CD14-positive monocyte (primary cell): ENCODE measurements at regions not wholly inside any gene's neighbourhood (a gene's known extent, or its start where the extent isn't known, plus 50 kb on each side); places are given as distances from the start of the nearest gene placed in this dataset.

Source experiments
- DNase-seq, 3 donors: peaks; one replicate each; pipeline ENCODE4 v3.0.0-alpha.2; 2011 to 2022
- H2AFZ ChIP-seq: 2 replicates; pipeline ENCODE4 v1.6.0; 2012; ENCODE audit warnings: mild to moderate bottlenecking, low read depth, low read length, inconsistent platforms; ENCODE audit not compliant: insufficient read depth, poor library complexity, severe bottlenecking
- H3K27ac ChIP-seq, 2 donors: 1 replicate in 1 of 2; 2 replicates in 1 of 2; pipeline ENCODE4 v1.5.1; 2012 to 2013; ENCODE audit warnings: low read length in 2 of 2, control low read depth in 1 of 2, inconsistent platforms in 1 of 2, low read depth in 1 of 2, mild to moderate bottlenecking in 1 of 2
- H3K27me3 ChIP-seq, 2 donors: one replicate each; pipeline versions ENCODE4 v1.6.0 to v1.6.1; 2011 to 2013; ENCODE audit warnings: low read length in 2 of 2; ENCODE audit not compliant: control insufficient read depth in 2 of 2, insufficient read depth in 2 of 2
- H3K36me3 ChIP-seq, 2 donors: replicated peaks in 1 of 2; 1 replicate in 1 of 2; 2 replicates in 1 of 2; pipeline versions ENCODE4 v1.5.1 to v1.6.1; 2012 to 2013; ENCODE audit warnings: low read length in 2 of 2, control low read depth in 1 of 2, inconsistent platforms in 1 of 2, mild to moderate bottlenecking in 1 of 2; ENCODE audit not compliant: insufficient read depth in 2 of 2, control insufficient read depth in 1 of 2
- H3K4me1 ChIP-seq, 2 donors: 1 replicate in 1 of 2; 2 replicates in 1 of 2; pipeline versions ENCODE4 v1.5.1 to v1.6.1; 2012 to 2013; ENCODE audit warnings: low read length in 2 of 2, control low read depth in 1 of 2, inconsistent platforms in 1 of 2, mild to moderate bottlenecking in 1 of 2, moderate library complexity in 1 of 2; ENCODE audit not compliant: insufficient read depth in 2 of 2, control insufficient read depth in 1 of 2
- H3K4me2 ChIP-seq: replicated peaks from 2 replicates; pipeline ENCODE3; 2012; ENCODE audit warnings: low read length, moderate library complexity, mild to moderate bottlenecking; ENCODE audit not compliant: poor library complexity, severe bottlenecking; ENCODE audit errors: extremely low read depth
- H3K4me3 ChIP-seq, 3 experiments: fragments of 200-600 bp in 1 of 3; sonication (generic) in 1 of 3; replicated peaks in 1 of 3; 1 replicate in 2 of 3; 2 replicates in 1 of 3; pipeline ENCODE4 v1.5.1; 2011 to 2013; ENCODE audit warnings: low read length in 3 of 3, mild to moderate bottlenecking in 3 of 3, control low read depth in 2 of 3, low read depth in 2 of 3, inconsistent platforms in 1 of 3, moderate library complexity in 1 of 3
- H3K79me2 ChIP-seq: 2 replicates; pipeline ENCODE4 v1.6.0; 2012; ENCODE audit warnings: mild to moderate bottlenecking, control low read depth, inconsistent platforms, low read length, moderate library complexity; ENCODE audit not compliant: insufficient read depth
- H3K9ac ChIP-seq: 2 replicates; pipeline ENCODE4 v1.6.0; 2017; ENCODE audit warnings: low read length, mild to moderate bottlenecking; ENCODE audit not compliant: insufficient read depth, poor library complexity, severe bottlenecking
- H3K9me3 ChIP-seq, 2 donors: replicated peaks in 1 of 2; 1 replicate in 1 of 2; 2 replicates in 1 of 2; pipeline versions ENCODE4 v1.5.1 to v1.6.1; 2012 to 2013; ENCODE audit warnings: low read length in 2 of 2, control low read depth in 1 of 2; ENCODE audit not compliant: control insufficient read depth in 1 of 2, insufficient read depth in 1 of 2
- H4K20me1 ChIP-seq: 2 replicates; pipeline ENCODE4 v1.6.0; 2012; ENCODE audit warnings: mild to moderate bottlenecking, low read length, control low read depth, moderate library complexity; ENCODE audit not compliant: insufficient read depth
- H3K27ac Mint-ChIP-seq, 7 donors: one replicate each; pipeline ENCODE4 v1.8.0; 2020; ENCODE audit warnings: mild to moderate bottlenecking in 7 of 7, mixed read lengths in 7 of 7, moderate library complexity in 6 of 7, inconsistent platforms in 2 of 7
- H3K27me3 Mint-ChIP-seq, 3 donors: one replicate each; pipeline ENCODE4 v1.8.0; 2021 to 2022; ENCODE audit warnings: low read depth in 3 of 3, mild to moderate bottlenecking in 3 of 3, mixed read lengths in 3 of 3, moderate library complexity in 3 of 3, inconsistent platforms in 1 of 3
- H3K36me3 Mint-ChIP-seq, 2 donors: one replicate each; pipeline ENCODE4 v1.8.0; 2020; ENCODE audit warnings: mixed read lengths in 2 of 2, inconsistent platforms in 1 of 2, mild to moderate bottlenecking in 1 of 2
- H3K4me1 Mint-ChIP-seq: one replicate; pipeline ENCODE4 v1.8.0; 2020; ENCODE audit warnings: mild to moderate bottlenecking, mixed read lengths
- H3K4me3 Mint-ChIP-seq, 2 donors: one replicate each; pipeline ENCODE4 v1.8.0; 2020; ENCODE audit warnings: mild to moderate bottlenecking in 2 of 2, mixed read lengths in 2 of 2, moderate library complexity in 1 of 2
- H3K9me3 Mint-ChIP-seq, 7 donors: one replicate each; pipeline ENCODE4 v1.8.0; 2020 to 2022; ENCODE audit warnings: mixed read lengths in 7 of 7, mild to moderate bottlenecking in 6 of 7, moderate library complexity in 6 of 7, inconsistent platforms in 2 of 7
- CTCF ChIP-seq: fragments of 200-600 bp; IDR thresholded peaks from one replicate; pipeline ENCODE4 v1.8.0; 2022; ENCODE audit warnings: antibody characterized with exemption, mild to moderate bottlenecking
- WGBS: methylation state at CpG from one replicate; pipeline ENCODE4 v1.1.5; 2013; ENCODE audit warnings: missing lambda C conversion rate; ENCODE audit not compliant: insufficient coverage; 5-methylcytosine and 5-hydroxymethylcytosine counted together
- intact Hi-C, 2 donors: fragments of 100-400 bp; cut with micrococcal nuclease; formaldehyde crosslinking; loops; one replicate each; pipeline versions ENCODE4 v1.15.0 to v1.15.1; 2023

DNA sequence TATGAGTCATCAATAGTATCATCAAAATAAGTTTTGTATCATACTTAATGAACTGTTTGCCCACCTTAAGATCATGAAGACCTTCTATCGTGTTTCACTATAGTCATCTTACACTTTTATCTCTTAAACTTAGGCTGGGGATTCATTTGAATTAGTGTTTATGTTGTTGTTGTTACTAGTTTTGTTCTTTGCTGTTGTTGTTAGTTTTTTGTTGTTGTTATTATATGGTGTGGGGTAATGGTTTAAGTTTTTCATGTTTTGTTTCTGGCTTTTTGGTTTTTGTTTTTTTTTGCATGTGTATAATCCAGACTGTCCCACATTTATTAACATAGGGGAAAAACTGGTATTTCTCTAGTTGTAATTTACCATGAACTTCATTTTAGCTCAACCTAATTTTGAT lies 965.1 kb upstream of the MIR17HG start:
- Histone ChIP-seq H3K4me3 (no peak overlapping the region), H3K9me3 (peaks cover 0 to 3% of the 10 kb centered on the region in 2 donors), H3K4me2 (no peak overlapping the region), H3K36me3 (no peaks in the 10 kb centered on the region), H3K4me1 (no peaks in the 10 kb centered on the region), H3K79me2 (no peaks in the 10 kb centered on the region), H2AFZ (no peak overlapping the region), H3K27ac (no peak overlapping the region), H4K20me1 (no peaks in the 10 kb centered on the region), H3K9ac (no peak overlapping the region), H3K27me3 (no peaks in the 10 kb centered on the region)
- H3K4me3 Mint-ChIP-seq = no peak overlapping the region
- no peaks in the 10 kb centered on the region for H3K36me3 Mint-ChIP-seq
- H3K4me1 Mint-ChIP-seq = no peaks in the 10 kb centered on the region
- H3K27me3 Mint-ChIP-seq = peaks cover 0 to 2% (median 0%) of the 10 kb centered on the region in 3 donors
- no CpG with 5 or more reads among the region's 1 CpG for WGBS
- TF ChIP-seq CTCF = no peak
- no peak overlapping the region for H3K27ac Mint-ChIP-seq
- H3K9me3 Mint-ChIP-seq = peaks cover 0 to 5% (median 3%) of the 10 kb centered on the region in 7 donors
- intact Hi-C loops = no loop called here
- no peak for DNase-seq

DNA sequence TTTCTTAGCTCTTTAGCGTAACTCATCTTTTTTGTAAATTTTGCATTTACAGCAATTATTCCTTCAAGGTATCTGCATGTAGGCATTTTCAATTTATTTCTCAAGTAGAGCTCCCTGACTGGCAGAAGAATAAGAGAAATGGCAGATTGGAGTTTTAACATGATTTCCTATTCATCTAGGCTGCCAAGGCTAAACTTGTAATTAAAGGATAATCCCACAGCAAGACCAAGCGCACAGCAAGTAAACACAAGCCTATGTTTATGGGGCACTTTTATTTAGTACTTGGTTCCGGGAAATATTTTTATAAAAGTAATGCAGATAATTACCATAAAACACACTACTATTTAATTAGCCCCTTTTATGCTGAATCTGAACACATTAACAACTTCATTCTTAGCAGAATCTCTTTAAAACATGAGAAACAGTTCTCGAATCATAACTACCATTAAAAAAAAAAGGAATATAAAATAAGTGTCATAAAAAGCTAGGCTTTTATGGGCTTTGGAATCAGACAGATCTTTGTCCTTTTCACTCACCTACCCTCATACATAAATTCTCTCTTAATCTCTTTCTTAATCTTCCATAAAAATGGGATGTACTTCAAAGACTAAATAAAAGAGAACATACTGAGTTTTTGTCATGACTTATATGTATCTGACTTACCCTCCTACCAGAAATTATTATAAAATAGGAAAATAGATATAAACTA lies 961.6 kb upstream of the MIR17HG start:
- H3K9ac ChIP-seq = no peak overlapping the region
- no peaks in the 10 kb centered on the region for H3K36me3 ChIP-seq
- Mint-ChIP-seq H3K36me3 (no peaks in the 10 kb centered on the region), H3K27ac (no peak overlapping the region), H3K4me3 (no peak overlapping the region), H3K9me3 (peaks cover 5 to 10% (median 9%) of the 10 kb centered on the region in 7 donors), H3K27me3 (peaks cover 0 to 3% (median 1%) of the 10 kb centered on the region in 3 donors), H3K4me1 (no peaks in the 10 kb centered on the region)
- H3K79me2 ChIP-seq = no peaks in the 10 kb centered on the region
- intact Hi-C loops = no loop called here
- no peak overlapping the region for H2AFZ ChIP-seq
- H3K27me3 ChIP-seq = no peaks in the 10 kb centered on the region
- no peak overlapping the region for H3K27ac ChIP-seq
- H3K4me3 ChIP-seq = no peak overlapping the region
- H3K4me2 ChIP-seq = no peak overlapping the region
- H3K9me3 ChIP-seq = peaks cover 1 to 9% of the 10 kb centered on the region in 2 donors
- no peaks in the 10 kb centered on the region for H4K20me1 ChIP-seq
- no CpG with 5 or more reads among the region's 4 CpGs for WGBS
- DNase-seq = no peak
- no peaks in the 10 kb centered on the region for H3K4me1 ChIP-seq
- TF ChIP-seq CTCF = no peak
